Loucy (cell line): ENCODE measurements at regions not wholly inside any gene's neighbourhood (a gene's known extent, or its start where the extent isn't known, plus 50 kb on each side); places are given as distances from the start of the nearest gene placed in this dataset.

Experiments used
- EZH2phosphoT487 ChIP-seq: fragments of 200-600 bp; IDR thresholded peaks from 2 replicates; pipeline ENCODE4 v1.6.1; 2018; ENCODE audit warnings: antibody characterized with exemption, mild to moderate bottlenecking, moderate library complexity, borderline replicate concordance
- TF ChIP-seq, protein P1 (sequence below): fragments of 200-600 bp; sonication (generic); conservative IDR thresholded peaks from 2 replicates; pipeline ENCODE4 v1.5.1; 2014; ENCODE audit warnings: mild to moderate bottlenecking, antibody characterized with exemption, low read length

DNA sequence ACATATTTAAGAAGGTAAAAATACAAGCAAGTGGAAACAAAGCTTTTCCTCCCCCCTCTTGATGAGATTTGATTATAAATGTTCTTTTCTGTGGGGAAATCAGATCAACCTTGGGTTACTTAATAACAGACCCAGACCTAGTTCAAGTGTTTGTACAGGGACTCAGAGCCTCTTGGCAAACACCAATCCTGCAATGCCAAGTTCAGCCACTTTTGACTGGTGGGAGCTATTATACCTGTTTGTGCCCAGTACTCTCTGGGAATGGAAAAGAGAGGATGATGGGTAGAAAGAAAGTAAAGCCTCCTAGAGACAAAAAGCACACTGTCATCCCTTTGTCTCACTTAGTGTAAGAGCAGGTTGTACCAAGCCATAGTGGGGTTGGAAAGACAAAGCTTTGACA, 63.8 kb upstream of the EPHA4 start:
- TF ChIP-seq, protein P1, sequence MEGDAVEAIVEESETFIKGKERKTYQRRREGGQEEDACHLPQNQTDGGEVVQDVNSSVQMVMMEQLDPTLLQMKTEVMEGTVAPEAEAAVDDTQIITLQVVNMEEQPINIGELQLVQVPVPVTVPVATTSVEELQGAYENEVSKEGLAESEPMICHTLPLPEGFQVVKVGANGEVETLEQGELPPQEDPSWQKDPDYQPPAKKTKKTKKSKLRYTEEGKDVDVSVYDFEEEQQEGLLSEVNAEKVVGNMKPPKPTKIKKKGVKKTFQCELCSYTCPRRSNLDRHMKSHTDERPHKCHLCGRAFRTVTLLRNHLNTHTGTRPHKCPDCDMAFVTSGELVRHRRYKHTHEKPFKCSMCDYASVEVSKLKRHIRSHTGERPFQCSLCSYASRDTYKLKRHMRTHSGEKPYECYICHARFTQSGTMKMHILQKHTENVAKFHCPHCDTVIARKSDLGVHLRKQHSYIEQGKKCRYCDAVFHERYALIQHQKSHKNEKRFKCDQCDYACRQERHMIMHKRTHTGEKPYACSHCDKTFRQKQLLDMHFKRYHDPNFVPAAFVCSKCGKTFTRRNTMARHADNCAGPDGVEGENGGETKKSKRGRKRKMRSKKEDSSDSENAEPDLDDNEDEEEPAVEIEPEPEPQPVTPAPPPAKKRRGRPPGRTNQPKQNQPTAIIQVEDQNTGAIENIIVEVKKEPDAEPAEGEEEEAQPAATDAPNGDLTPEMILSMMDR: peak; percentile 23; the same call in 1 of the 2 replicates
- no peak for TF ChIP-seq EZH2phosphoT487
